ENCODE measurements at regions not wholly inside any gene's neighbourhood (a gene's known extent, or its start where the extent isn't known, plus 50 kb on each side); places are given as distances from the start of the nearest gene placed in this dataset.

DNA sequence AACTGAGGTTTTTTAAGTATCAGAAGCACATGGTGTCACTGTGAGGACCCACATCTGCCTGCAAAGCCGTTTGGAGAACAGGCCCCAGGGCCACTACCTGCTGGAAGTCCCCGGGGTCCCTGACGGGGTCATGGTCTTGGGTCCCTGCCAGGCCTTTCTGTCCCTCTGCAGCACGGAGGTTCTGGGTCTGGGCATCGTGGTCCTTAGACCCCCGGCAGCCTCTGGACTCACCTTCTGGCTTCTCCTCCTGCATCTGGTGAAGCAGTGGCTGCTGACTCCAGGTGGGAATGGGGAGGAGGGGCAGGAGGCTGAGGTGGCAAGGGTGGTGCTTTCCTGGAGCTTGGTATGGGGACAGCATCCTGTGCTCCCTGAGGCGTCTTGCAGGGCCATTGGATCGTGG is 198.6 kb downstream of the TEX29 start:
- no peak for DNase-seq

DNA sequence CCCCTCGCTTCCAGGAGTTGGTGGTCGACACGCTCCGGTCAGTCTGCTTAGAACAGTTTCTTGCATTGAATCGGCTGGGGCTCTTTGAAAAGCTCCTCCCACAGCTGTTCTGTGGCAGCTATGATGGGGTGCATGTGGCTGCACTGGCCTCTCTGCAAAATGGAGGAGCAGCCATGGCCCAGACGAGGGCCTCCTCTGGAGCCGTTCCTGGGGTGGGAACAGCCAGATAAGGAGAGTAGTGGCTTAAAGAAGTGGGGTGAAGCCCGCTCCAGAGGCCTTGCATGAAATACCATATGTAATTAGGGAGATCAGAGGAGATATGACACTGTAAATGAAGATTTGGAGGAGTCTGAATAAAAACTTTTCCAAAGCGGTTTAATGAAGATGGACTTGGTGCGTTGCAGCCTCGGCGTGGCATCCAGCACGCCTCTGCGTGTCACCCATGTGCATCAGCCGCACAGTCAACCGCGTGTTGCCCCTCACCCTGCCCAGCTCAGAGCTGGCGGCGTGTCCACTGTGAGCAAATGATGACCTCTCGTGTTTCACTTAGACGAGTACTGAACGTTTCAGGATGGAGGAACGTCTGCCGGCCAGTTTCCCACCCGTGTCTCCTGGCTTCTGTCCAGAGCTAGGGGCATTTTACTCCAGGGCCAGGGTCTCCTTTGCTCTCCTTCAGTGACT is 199.2 kb downstream of the TEX29 start:
- DNase-seq: no peak

DNA sequence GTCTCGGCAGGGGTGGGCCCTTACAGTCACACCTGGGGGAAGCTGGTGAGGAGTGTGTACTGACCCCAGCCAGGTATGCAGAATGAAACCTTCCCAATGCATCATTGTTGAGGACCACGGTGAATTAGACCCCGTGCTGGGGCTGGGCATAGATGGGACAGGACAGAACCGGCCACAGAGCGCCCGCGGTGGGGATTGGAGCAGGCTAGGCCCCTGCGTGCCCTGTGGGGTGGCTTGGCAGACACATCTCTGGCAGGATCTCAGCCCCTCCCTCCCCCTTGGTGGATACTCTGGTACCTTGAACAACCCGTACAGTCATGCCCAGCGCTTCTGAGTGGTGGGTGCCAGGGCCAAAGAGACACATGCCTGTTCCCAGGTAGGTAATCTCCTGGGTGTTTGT is 200.6 kb downstream of the TEX29 start:
- no peak for DNase-seq

DNA sequence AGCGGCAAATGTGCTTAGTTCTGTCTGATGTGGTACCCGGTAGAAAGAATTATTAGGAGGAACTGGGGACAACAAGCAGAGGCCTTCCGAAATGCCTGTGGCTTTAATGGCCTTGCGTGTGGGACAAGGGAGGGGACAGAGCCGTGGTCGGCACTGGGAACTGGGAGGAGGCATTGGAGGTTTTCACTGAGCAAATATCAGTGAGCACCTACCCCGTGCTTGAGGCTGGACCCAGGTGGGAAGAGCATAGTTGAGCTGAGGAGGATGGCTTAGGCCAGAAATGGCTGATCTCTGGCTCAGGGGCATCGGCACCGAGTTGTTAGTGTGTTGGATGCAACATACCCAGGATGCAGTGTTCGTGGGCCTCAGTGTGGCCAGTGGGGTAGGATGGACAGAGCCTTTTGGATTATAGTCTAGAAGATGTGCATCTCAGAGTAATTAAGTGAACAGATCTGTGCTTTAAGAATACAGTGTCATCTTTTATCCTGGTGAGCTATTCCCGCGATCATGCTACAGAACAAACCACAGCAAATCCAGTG is 201.3 kb downstream of the TEX29 start:
- DNase-seq: no peak

DNA sequence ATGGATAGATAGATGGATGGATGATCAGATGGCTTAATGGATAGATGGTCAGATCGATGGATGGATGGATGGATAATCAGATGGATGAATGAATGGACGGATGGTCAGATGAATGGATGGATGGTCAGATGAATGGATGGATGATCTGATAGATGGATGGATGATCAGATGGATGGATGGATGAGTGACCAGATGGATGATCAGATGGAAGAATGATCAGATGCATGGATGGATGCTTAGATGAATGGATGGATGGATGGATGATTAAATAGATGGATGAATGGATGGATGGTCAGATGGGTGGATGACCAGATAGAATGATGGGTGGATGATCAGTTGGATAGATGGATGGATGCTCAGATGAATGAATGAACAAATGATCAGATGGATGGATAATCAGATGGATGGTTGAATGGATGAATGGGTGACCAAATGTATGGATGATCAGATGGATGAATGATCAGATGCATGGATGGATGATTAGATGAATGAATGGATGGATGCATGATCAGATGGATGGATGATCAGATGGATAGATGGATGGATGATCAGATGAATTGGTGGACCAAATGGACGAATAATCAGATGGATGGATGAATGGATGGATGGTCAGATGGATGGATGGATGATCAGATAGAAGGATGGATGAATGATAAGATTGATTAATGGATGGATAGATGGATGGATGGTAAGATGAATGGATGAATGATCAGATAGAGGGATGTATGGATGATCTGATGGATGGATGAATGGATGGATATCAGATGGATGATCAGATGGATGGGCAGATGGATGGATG is 205.1 kb downstream of the TEX29 start:
- DNase-seq: no peak

DNA sequence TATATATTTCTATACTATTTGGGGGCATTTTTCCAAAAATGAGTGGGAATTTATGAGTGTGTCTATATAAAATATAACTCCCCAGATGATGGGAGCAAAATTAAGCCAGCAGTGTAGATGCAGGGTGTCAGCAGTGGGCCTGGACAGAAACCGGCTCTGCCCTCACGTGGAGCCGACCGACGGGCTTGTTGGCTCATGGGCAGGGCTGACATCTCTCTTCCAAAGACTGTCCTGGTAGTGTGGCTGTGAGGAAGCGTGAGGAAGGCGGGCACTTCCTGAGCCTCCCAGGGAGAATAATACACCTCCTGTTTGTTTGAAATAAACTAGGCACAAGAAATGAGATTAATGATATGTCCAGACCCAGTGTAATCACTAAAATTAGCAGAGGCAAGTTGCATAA is 206.5 kb downstream of the TEX29 start:
- no peak for DNase-seq

DNA sequence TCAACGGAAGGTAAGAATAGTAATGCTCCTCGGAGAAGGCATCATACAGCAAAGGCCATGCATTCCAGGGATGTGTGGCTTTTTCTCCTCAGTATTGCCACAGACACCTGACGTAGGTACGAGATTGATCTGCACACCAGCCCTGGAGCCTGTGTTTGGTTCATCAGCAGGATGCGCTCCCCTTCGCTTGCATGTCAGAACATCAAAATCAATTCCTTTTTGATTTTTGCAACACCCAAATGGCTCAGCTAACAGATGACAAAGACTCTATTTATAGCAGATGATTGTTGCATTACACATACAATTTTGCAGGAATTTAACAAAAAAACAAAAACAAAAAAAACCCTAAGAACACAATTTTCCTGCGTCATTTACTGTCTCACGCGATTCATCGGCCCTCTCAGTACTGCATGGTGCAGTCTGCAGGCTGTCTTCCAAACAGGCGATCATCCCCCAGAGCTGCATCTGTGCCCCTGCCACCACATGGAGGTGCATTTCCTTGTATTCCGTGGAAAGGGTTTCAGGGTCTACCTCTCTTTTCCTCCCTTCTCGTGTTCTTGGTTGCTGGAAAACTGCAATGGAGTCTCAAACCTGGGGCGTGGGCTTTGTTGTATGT is 207.3 kb downstream of the TEX29 start:
- no peak for DNase-seq

DNA sequence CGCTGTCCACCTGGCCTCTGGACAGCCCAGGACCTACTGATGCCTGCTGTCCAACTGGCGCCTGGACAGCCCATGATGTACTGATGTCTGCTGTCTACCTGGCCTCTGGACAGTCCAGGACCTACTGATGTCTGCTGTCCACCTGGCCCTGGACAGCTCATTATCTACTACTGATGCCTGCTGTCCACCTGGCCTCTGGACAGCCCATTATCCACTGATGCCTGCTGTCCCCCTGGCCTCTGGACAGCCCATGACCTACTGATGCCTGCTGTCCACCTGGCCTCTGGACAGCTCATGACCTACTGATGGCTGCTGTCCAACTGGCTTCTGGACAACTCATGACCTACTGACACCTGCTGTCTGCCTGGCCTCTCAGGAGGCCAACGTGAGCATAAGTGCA is 208.1 kb downstream of the TEX29 start:
- no peak for DNase-seq

DNA sequence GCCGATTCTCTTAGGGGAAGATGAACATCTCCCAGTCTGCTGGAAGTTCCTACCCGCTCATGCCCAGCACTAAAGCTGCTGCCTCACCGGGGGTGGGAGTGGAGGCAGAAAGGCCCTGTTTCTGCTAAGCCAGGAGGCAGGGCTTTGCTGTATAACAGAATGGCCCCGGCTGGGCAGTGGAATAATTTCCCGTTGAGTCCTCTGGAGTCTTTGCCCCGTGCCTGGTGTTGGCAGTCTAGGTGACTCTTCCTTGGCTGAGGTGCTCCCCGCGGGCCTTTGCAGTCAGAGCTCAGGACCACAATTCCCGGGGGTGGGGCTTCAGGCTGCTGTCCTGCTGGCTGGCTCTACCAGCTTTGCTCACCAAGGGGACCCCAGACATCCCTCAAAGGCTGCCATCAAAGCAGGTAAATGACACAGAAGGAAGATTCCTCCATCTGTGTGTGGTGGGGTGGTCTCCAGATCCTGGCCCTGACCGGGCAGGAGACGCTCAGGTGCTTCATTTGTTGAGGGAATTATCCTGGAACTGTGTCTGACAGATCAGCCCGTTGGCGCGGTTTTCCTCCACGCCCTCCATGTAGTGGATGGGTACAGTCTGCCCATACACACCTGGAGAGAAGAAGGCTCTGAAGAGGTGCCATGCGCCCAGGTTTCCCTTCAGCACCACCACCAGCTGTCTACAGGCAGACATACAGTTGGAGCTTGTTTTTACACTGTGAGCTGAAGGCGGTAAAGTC is 209.9 kb downstream of the TEX29 start:
- DNase-seq: no peak

DNA sequence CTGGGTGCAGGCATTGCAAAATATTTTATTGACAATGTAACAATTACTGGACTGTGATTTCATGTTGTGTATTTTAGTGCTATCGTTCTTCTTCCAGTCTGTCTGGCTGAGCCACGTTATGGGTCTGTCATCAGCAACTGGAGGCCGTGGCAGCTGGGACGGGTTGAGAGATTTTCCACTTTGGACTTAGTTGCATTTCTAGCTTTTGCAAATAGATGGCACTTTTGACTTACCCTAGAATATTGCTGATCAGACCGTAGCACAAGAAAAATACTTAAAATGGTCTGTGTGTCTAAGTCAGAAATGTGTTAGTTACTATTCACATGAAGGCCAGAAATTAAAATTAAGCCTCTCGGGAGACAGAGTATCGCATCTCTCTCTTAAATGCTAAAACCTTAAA is 211.1 kb downstream of the TEX29 start:
- DNase-seq: no peak

DNA sequence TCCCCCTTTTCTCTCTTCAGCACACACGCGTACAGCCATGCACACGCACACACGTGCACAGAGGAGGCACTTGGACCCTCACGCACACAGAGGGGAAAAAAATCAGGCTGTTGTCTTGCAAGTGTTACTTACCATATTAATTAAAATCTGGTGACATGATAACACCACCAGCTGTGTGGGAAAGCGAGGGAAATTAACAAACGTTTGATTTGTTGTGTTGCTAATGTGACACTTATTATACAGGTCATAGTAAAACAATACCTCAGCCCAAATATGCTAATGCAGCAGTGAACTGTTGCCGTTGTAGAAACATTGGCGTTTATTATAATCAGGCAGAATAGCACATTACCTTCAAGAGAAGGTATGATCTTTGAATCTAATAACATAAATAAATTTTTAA is 211.7 kb downstream of the TEX29 start:
- DNase-seq: no peak

DNA sequence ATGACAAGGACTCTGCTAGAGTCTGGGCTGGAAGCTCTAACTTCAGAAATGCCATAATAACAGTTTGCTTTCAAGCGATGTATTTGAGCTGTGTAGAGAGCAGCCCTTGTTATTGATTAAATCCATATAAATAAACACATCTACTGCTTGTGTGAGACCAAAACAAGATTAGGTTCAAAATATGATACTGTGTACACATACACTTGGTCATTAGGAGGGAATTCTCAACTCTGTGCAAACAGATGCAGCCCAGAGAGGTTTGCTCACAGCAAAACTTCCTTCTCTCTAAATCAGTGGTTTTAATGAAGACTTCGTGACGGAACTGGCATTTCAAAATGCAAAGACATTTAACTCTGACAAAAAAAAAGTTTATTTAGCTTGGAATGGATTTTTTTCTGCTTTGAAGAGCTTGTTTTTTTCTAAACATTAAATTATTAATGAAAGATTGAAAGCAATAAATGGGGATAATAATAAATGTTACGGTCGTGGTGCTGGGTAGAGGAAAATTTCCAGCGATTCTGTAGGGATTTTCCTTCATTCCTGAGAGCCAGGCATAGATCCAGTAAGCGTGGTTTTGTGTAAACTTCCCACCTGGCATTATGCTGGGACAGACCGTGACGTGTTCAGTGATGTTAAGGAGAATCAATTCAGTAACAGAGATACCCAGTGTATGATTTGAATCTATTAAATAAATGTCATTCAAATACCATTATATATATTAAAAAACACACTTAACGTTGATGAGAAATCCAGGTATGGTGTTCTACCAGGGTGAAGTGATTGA is 213.7 kb downstream of the TEX29 start:
- no peak for DNase-seq

DNA sequence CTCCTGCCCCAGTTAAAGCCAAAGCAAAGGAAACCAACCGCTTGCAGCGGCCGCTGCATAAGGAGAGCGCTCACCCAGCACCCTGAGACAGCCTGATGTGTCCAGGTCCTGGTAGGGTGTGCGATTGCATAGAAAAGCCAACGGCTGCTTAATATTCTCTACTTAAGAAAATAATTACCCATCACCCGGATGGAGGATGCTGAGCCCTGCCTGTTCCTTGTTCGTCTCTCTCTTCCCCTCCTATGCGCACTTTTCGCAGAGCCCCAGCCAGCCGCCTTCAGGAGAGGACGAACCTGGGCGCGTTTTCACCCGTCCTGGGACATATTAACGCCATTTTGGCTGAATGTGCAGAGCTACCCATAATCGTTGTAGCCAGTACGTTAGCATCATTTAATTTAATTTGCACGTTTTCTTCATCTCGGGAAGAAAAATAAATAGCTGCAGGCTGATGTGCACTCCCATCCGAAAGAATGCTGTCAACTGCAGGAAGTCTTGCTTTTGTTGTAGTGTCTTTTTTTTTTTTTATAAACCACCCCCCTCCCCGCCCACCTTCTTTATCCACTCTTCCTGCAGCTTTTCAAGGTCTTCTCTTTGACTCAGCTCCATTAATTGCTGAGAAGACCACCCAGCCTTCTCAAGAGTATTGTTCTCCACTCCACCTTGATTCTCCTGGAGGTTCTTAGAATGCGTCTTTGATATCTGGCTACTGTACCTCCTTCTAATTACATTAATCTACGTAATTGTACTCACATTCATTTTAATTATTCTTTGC is 214.5 kb downstream of the TEX29 start:
- DNase-seq: no peak

DNA sequence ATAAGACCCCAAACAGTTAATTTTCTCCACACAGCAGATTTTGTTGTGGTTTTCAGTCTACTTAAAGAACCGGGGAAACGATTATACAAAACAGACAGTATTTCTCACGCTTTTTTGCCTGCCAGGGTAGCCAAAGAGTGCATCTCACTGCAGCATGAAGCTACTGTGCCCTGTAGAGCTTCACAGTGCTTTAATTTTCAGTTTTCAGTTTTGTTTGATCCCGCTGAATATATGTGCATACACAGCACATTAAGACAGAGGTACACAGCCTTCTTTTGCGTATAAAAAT is 215.0 kb downstream of the TEX29 start:
- DNase-seq: no peak

DNA sequence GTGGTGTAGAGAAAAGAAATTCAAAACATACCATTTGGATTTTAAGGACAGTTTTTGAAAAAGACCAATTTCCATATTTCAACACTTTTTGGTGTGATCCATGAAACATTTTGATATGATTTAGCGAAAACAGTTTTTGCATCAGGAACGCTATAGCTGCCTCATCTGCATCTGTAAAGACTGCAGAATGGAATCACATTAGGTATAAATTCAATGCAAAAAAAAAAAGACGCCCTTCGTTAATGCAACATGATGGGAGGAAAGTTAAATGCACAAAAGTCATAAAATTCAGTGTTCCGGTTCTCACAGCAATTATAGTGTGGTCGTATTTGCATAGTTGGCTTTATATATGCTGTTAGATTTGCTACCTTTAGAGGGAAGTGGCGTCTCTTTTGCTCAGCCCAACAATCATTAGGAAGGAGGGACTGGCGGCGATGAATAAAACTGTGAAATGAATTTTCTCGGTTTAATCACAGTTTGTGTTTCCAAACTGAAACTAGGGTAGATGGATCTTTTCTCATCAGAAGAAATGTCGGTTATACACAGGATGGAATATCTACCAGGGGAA is 215.7 kb downstream of the TEX29 start:
- no peak for DNase-seq

DNA sequence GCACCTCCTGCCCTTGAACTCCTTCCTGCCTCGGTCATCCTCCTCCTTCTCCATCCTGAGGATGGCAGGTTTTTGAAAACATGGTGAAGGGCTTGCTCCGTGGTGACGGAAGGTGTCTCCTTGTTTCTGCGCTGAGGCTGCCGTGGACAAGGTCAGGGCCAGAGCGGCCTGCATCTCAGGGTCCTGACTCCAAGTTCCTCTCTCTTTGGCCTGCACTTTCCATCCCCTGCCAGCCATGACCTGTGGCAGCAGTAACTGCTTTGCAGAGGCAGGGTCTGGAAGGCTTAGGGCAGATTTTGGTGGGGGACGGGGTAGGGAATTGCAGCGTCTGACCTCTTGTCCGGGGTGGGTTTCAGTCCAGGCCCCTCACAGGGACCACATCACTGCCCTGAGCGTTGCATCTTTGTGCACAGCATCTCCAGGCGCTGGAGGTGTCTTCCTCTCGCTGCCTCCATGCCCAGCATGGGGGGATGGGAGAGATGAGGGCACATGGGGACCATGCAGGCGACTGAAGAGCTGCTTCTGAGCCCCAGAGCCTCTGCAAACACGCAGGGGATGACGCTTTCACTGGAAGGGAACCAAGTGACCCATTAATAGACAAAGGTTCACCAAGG is 216.8 kb downstream of the TEX29 start:
- no peak for DNase-seq

DNA sequence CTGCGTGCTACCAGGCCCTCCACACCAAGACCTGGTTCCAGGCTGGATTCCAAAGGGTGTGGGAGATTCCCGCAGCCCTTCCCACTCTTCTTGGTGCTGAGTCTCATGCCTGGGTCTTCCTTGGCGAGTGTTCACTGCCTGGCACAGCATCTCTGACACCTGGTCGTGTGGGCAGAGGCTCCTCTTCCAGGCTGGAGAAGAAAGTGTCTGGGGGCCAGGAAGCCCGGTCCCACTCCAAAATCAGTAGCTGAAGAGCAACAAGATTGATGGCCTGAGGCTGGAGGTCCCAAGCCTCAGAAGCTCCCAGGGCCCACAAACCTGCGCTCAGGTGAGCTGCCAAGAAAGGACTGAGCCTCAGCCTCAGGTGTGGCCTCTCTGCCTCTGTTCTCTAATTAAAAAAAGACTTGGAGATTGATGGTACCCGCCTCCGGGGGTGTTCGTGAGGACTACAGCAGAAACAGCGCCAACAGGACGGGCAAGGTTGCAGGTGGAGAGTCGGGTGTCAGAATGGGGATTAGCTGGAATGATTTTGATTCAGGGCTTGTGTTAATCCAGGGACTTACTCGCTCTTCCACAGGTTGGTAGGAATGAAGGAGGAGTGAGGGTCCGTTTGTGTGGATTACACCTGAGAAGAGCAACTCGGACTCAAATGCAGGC is 217.5 kb downstream of the TEX29 start:
- DNase-seq: no peak

DNA sequence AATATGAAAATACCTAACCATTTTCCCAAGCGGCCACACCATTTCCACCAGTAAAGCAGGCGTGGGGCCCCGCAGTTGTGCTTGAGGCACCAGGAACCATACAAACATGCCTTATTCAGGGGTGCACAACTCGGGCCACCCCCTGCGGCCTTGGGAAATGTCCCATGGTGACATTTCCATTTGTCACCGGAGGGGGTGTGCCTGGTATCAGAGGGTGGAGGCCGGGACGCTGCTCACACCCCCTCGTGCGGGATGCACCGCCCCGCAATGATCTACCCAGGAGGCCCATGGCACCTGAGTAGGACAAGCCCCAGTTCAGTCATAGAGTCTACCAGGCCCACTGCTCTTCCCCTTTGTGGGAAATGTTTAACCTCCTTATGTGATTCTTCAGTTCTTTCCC is 218.8 kb downstream of the TEX29 start:
- no peak for DNase-seq

DNA sequence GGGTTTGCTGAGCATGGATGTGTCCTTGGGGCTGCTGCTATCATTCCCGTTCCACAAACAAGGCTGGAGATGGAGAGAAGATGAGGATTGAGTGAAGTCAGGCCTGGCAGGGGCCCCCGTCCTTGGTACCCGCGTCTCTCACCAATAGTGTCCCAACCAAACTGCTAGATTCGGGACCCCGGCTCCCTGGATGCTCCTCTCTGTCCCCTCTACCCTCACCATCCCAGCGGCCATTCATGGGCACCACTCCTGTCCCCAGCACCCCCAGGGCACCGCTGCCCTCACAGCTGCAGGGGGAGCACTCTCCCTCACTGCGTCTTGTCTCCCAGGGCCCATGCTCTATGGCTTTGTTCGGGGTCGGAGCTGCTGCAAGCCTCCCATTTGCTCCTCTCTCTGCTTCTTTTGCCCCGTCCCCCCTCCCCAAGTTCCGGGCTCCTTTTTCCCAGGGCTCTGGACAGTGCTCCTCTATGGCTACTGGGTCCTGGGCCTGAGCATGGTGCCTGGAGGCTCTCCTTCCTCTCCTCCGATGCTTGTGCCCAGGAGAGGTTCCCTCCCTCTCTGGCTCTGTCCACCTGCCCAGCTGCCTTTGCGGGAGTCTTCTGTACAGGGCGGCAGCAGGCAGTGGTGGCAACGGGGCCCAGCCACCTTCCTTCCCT is 219.5 kb downstream of the TEX29 start:
- no peak for DNase-seq

DNA sequence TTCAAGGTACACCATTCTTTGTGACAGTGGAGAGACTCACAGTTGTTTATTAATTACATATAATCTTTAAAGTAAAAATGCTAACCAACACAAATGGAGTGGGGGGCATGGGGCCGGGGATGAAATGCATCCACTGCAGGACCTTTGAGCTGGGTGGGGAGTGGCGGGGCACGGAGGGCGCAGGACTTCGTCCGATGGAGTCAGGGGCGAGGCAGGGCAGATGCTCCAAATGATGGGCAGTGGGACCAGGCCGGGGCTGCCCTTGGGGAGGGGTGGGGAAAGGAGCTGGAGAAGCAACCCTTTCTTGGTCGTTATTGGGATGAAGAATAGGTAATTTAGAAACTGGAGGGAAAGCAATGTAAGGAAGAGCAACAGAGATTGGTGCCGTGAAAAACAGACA is 220.0 kb downstream of the TEX29 start:
- no peak for DNase-seq
